Stomach (tissue), 8 donors: ENCODE measurements at regions not wholly inside any gene's neighbourhood (a gene's known extent, or its start where the extent isn't known, plus 50 kb on each side); places are given as distances from the start of the nearest gene placed in this dataset.
A peak's percentile ranks its signal among the peaks of the same experiment; 100 is the strongest.

Experiments used
- DNase-seq, 2 donors: peaks; one replicate each; pipeline versions ENCODE4 v3.0.0 to v3.0.0-alpha.2; 2013 to 2019
- H3K27ac ChIP-seq, 5 donors: fragments of 200-600 bp in 4 of 5; sonication (generic) in 4 of 5; one replicate each; pipeline ENCODE4 v1.5.1; 2013 to 2019; ENCODE audit warnings: mild to moderate bottlenecking in 1 of 5, moderate library complexity in 1 of 5
- H3K27me3 ChIP-seq, 3 donors: fragments of 200-600 bp; sonication (generic); one replicate each; pipeline ENCODE4 v1.5.1; 2017 to 2019; ENCODE audit warnings: mixed run types in 1 of 3
- H3K36me3 ChIP-seq, 4 donors: fragments of 200-600 bp; sonication (generic); 1 replicate in 3 of 4; 2 replicates in 1 of 4; pipeline ENCODE4 v1.5.1; 2016 to 2019
- H3K4me1 ChIP-seq, 4 donors: fragments of 200-600 bp; sonication (generic); one replicate each; pipeline ENCODE4 v1.5.1; 2016 to 2019
- H3K4me3 ChIP-seq, 4 donors: fragments of 200-600 bp; sonication (generic) in 3 of 4; one replicate each; pipeline ENCODE4 v1.5.1; 2016 to 2019; ENCODE audit warnings: mild to moderate bottlenecking in 1 of 4
- H3K9me3 ChIP-seq, 4 donors: fragments of 200-600 bp; sonication (generic); one replicate each; pipeline ENCODE4 v1.5.1; 2016 to 2019
- EP300 ChIP-seq: sonication (generic); formaldehyde crosslinking; IDR thresholded peaks from one replicate; pipeline ENCODE4 v1.6.1; 2017; ENCODE audit warnings: antibody characterized with exemption
- POLR2A ChIP-seq, 4 donors: fragments of 450-650 bp; IDR thresholded peaks; one replicate each; pipeline ENCODE4 v1.6.1; 2016; ENCODE audit warnings: antibody characterized with exemption in 4 of 4, control low read depth in 2 of 4, mild to moderate bottlenecking in 1 of 4, moderate library complexity in 1 of 4
- POLR2AphosphoS5 ChIP-seq, 3 donors: sonication (generic); formaldehyde crosslinking; IDR thresholded peaks; one replicate each; pipeline ENCODE4 v1.6.1; 2016; ENCODE audit warnings: antibody characterized with exemption in 3 of 3
- WGBS, 5 donors: extraction: QIAGEN DNeasy Blood & Tissue Kit in 3 of 5; methylation state at CpG; one replicate each; pipeline versions ENCODE4 v1.1.5 to v1.1.7; 2013 to 2018; 5-methylcytosine and 5-hydroxymethylcytosine counted together
- intact Hi-C: fragments of 100-400 bp; cut with DNase I; formaldehyde crosslinking; loops from one replicate; pipeline ENCODE4 v1.15.1; 2023; ENCODE audit warnings: low total_unique reads
- TF ChIP-seq, protein P1 (sequence below), 7 experiments: fragments of 450-650 bp in 4 of 7; fragments of 200-600 bp in 3 of 7; sonication (generic) in 3 of 7; IDR thresholded peaks; one replicate each; pipeline ENCODE4 v1.5.1; 2016 to 2019; ENCODE audit warnings: antibody characterized with exemption in 7 of 7, control low read depth in 2 of 7, mild to moderate bottlenecking in 1 of 7
- donor health status: healthy with polysubstance abuse.
- donor health status: Bipolar disorder and iron deficiency.
- donor health status: healthy.

DNA sequence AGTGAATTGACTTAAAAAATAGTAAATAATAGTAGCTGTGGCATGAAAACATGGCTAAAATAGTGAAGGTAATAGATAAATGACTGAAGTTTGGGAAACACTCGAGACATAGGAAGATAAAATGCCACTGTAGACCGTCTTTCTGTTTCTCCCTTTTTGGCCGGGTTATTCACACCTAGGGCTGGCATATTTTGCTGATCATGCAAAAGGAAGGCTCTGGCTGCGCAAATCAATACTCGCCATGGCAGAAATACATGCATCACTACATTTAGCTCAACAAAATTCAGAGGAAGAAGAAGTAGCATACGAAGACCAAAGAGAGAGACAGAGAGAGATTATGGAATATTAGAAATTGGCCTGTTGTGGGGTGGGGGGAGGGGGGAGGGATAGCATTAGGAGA is 242.2 kb upstream of the KBTBD8 start:
- no peaks in the 10 kb centered on the region for H3K9me3 ChIP-seq
- WGBS, 5 donors, result 92 to 98% (median 95%) methylated on average over 6 of the region's 6 CpGs
- H3K36me3 ChIP-seq, result no peaks in the 10 kb centered on the region
- intact Hi-C loops, result no loop called here
- TF ChIP-seq POLR2A (IDR thresholded peaks at IDR 0.05), result no peak
- TF ChIP-seq POLR2AphosphoS5 (IDR thresholded peaks at IDR 0.05), result no peak
- no peak for TF ChIP-seq EP300
- TF ChIP-seq, protein P1, sequence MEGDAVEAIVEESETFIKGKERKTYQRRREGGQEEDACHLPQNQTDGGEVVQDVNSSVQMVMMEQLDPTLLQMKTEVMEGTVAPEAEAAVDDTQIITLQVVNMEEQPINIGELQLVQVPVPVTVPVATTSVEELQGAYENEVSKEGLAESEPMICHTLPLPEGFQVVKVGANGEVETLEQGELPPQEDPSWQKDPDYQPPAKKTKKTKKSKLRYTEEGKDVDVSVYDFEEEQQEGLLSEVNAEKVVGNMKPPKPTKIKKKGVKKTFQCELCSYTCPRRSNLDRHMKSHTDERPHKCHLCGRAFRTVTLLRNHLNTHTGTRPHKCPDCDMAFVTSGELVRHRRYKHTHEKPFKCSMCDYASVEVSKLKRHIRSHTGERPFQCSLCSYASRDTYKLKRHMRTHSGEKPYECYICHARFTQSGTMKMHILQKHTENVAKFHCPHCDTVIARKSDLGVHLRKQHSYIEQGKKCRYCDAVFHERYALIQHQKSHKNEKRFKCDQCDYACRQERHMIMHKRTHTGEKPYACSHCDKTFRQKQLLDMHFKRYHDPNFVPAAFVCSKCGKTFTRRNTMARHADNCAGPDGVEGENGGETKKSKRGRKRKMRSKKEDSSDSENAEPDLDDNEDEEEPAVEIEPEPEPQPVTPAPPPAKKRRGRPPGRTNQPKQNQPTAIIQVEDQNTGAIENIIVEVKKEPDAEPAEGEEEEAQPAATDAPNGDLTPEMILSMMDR (IDR thresholded peaks at IDR 0.05), result no peak
- H3K27me3 ChIP-seq, result no peaks in the 10 kb centered on the region
- DNase-seq, result no peak
- H3K4me3 ChIP-seq, result no peak overlapping the region
- peaks cover 0 to 32% (median 16%) of the 10 kb centered on the region in 4 donors for H3K4me1 ChIP-seq
- no peak overlapping the region for H3K27ac ChIP-seq

DNA sequence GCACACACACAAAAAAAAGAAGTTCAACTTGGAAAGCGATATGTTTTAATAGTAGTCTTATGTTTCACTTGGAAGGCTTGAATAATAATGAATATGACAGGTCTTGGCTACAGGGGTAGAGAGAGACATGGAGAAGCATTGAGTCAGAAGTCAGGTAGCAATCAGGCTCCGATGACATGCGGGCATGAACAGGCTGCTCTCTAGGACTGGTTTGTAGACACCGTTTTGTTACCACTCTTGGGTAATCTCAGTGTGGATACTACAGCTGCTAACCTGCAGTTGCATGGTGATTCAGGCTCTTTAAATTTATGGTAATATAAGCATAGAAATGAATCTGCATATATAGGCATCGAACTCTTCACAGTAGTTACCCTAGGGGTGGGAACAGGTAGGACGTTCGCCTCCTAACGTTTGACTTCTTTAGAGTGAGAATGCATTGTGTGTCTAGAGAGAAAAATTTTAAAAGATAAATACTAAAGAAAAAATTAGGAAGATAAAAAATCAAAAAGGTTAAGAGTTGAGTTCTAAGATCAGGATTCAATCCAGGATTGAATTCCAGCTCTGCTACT is 241.6 kb upstream of the KBTBD8 start:
- H3K4me3 ChIP-seq, result no peak overlapping the region
- no peaks in the 10 kb centered on the region for H3K27me3 ChIP-seq
- no peak overlapping the region for H3K27ac ChIP-seq
- no peak for DNase-seq
- no peaks in the 10 kb centered on the region for H3K36me3 ChIP-seq
- TF ChIP-seq POLR2A (IDR thresholded peaks at IDR 0.05) (no peak), EP300 (no peak), POLR2AphosphoS5 (IDR thresholded peaks at IDR 0.05) (no peak)
- TF ChIP-seq, protein P1 (IDR thresholded peaks at IDR 0.05), result no peak
- H3K4me1 ChIP-seq, result peaks cover 0 to 26% (median 10%) of the 10 kb centered on the region in 4 donors
- no peaks in the 10 kb centered on the region for H3K9me3 ChIP-seq
- intact Hi-C loops, result no loop called here
- WGBS, 5 donors, result 74 to 85% (median 82%) methylated on average over 8 of the region's 8 CpGs

DNA sequence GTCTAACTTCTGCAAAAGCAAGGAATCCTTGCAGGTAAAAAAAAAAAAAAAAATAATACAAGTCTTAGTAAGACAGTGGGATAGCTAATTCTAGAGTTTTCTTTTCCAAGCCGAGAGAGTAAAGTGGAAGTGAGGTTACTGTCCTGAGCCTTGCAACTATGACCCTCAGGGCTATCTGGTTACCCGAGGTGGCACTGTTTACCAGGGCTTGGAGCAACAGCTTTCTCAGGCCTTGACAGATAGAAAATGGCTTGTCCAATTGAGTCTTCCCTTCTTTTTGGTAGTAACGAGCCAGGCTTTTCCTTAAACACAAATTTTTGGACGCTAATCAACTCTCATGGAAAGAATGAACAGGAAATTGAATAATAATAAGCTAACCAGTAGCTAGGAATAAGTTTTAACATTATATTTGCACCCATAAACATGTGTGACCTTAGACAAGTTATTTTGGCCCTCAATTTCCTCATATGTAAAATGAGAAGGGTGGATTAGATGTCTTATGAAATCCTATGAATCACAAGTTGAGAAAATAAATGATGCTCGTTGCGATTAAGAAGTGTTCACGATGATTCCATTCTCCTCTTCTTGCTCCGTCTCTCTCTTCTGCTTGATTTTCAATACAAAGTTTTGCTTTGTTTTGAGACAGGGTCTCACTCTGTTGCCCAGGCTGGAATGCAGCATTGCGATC is 236.9 kb upstream of the KBTBD8 start:
- H3K4me1 ChIP-seq, result peaks cover 0 to 17% (median 5%) of the 10 kb centered on the region in 4 donors
- H3K4me3 ChIP-seq, result no peak overlapping the region
- H3K36me3 ChIP-seq, result no peaks in the 10 kb centered on the region
- no peak overlapping the region for H3K27ac ChIP-seq
- DNase-seq, result no peak
- intact Hi-C loops, result no loop called here
- no peak for TF ChIP-seq POLR2AphosphoS5 (IDR thresholded peaks at IDR 0.05)
- no peak for TF ChIP-seq EP300
- TF ChIP-seq POLR2A (IDR thresholded peaks at IDR 0.05), result no peak
- H3K9me3 ChIP-seq, result peaks cover 0 to 8% (median 3%) of the 10 kb centered on the region in 4 donors
- no peaks in the 10 kb centered on the region for H3K27me3 ChIP-seq
- 74 to 89% (median 78%) methylated on average over 9 of the region's 9 CpGs for WGBS, 5 donors

DNA sequence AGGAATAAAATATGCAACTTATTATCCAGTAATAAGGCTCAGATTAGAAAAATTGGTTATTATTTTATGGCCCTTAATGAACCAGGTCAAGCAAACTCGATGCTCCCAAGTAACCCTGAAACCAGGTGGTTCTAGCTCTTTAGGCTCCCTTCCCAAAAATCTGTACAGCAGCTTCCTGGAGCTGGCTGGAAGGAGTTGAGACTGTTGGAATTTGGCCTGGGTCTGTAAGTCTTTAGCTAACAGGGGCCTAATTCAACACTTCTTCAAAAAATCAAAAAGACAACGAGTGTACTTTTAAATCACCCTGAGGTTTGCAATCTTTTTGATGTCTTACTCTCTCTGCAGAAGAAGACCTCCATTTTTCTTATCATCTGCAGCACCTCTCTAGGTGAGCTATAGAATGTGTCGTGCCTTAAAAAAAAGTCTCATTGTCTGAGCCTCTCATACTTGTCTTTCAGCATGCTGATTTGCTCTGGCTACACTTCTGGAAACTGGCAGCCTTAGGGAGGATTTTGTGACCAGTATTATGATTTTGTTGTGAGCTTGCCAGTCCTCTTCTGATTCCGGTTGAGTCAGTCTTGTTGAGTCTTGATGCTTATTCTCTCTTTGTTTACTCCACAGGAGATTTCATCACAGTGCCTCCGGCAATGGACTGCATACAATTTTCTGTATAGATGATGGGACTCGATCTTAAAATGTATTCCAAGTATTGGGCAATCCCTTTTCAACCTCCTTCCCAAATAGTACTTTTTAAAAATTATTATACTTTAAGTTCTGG is 235.0 kb upstream of the KBTBD8 start:
- H3K27ac ChIP-seq, result peak overlapping the region in 2 of 5 donors; percentile 2 to 10
- H3K4me1 ChIP-seq, result peaks cover 0 to 17% (median 5%) of the 10 kb centered on the region in 4 donors
- intact Hi-C loops, result no loop called here
- H3K27me3 ChIP-seq, result no peaks in the 10 kb centered on the region
- no peaks in the 10 kb centered on the region for H3K36me3 ChIP-seq
- 48 to 67% (median 54%) methylated on average over 6 of the region's 6 CpGs for WGBS, 5 donors
- TF ChIP-seq, protein P1 (IDR thresholded peaks at IDR 0.05), result no peak
- TF ChIP-seq EP300 (no peak), POLR2A (IDR thresholded peaks at IDR 0.05) (no peak), POLR2AphosphoS5 (IDR thresholded peaks at IDR 0.05) (no peak)
- no peak for DNase-seq
- H3K4me3 ChIP-seq, result no peak overlapping the region
- H3K9me3 ChIP-seq, result peaks cover 0 to 8% (median 3%) of the 10 kb centered on the region in 4 donors
